ENCODE measurements at regions not wholly inside any gene's neighbourhood (a gene's known extent, or its start where the extent isn't known, plus 50 kb on each side); places are given as distances from the start of the nearest gene placed in this dataset.

GRCh38 chr1:194256010-194256409 is 1069.6 kb upstream of the B3GALT2 start:
- Histone ChIP-seq H3K4me1 (ENCODE audit: control insufficient read depth, insufficient read depth, low read length, poor library complexity, severe bottlenecking) (no peaks in the 10 kb centered on the region), H3K9me3 (ENCODE audit: control insufficient read depth, low read length) (no peaks in the 10 kb centered on the region), H3K4me3 (ENCODE audit: extremely low read depth, insufficient read depth, low read length, poor library complexity, severe bottlenecking) (no peak overlapping the region), H3K36me3 (ENCODE audit: control insufficient read depth, insufficient read depth, low read length) (no peaks in the 10 kb centered on the region), H3K27ac (ENCODE audit: low read depth, low read length, severe bottlenecking) (no peak overlapping the region)
- WGBS, 2 experiments (ENCODE audit: insufficient coverage in 2 of 2) = 80% methylated on average over 1 of the region's 2 CpGs

GRCh38 chr1:194252199-194252598 is 1065.8 kb upstream of the B3GALT2 start:
- H3K4me1 ChIP-seq (ENCODE audit: control insufficient read depth, insufficient read depth, low read length, poor library complexity, severe bottlenecking) = no peaks in the 10 kb centered on the region
- no peak overlapping the region for H3K4me3 ChIP-seq (ENCODE audit: extremely low read depth, insufficient read depth, low read length, poor library complexity, severe bottlenecking)
- no peaks in the 10 kb centered on the region for H3K9me3 ChIP-seq (ENCODE audit: control insufficient read depth, low read length)
- no peaks in the 10 kb centered on the region for H3K36me3 ChIP-seq (ENCODE audit: control insufficient read depth, insufficient read depth, low read length)
- WGBS, 2 experiments (ENCODE audit: insufficient coverage in 2 of 2) = no CpG with 5 or more reads among the region's 1 CpG
- no peak overlapping the region for H3K27ac ChIP-seq (ENCODE audit: low read depth, low read length, severe bottlenecking)

DNA sequence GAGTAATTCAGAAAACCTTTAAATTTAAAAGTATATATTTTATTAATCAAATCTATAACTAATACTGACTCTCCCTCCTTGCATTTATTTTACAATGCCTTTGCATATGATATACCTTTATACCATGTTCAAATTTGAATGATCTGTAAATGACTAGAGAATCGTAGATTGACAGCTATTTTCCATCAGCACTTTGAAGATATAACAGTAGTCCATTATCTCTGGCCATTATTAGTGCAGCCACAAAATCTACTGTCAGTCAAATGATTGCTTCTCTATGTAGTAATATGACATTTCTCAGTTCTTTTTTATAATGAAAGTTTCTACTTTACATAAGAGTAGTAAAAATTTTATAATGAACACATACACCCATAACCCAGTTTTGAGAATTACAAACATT is 1054.8 kb upstream of the B3GALT2 start:
- no CpG with 5 or more reads among the region's 1 CpG for whole genome bisulfite sequencing, 2 experiments (ENCODE audit: insufficient coverage in 2 of 2)
- Histone ChIP-seq H3K27ac (ENCODE audit: low read depth, low read length, severe bottlenecking) (no peak overlapping the region), H3K36me3 (ENCODE audit: control insufficient read depth, insufficient read depth, low read length) (no peaks in the 10 kb centered on the region), H3K4me1 (ENCODE audit: control insufficient read depth, insufficient read depth, low read length, poor library complexity, severe bottlenecking) (no peaks in the 10 kb centered on the region), H3K9me3 (ENCODE audit: control insufficient read depth, low read length) (no peaks in the 10 kb centered on the region), H3K4me3 (ENCODE audit: extremely low read depth, insufficient read depth, low read length, poor library complexity, severe bottlenecking) (no peak overlapping the region)

DNA sequence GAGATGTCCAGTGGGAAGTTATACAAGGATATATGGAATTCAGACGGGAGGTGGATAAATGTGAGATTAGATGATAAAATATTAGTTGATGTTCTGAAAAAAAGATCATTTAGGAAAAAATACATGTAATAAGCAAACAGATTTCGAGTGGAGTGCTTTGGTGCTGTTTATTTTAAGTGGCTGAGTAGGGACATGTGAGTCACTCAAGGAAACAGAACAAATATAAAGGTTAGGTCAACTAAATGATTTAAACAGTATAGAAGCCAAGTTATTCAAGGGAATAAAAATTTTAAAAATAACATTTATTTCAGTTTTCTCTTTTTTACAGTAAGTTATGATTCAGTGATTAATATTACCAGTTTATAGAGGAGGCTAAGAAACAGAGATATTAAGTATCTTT is 1046.7 kb upstream of the B3GALT2 start:
- no peak overlapping the region for H3K27ac ChIP-seq (ENCODE audit: low read depth, low read length, severe bottlenecking)
- H3K4me1 ChIP-seq (ENCODE audit: control insufficient read depth, insufficient read depth, low read length, poor library complexity, severe bottlenecking) = no peaks in the 10 kb centered on the region
- 91 to 100% methylated on average over 1 of the region's 2 CpGs for WGBS, 2 experiments (ENCODE audit: insufficient coverage in 2 of 2)
- H3K9me3 ChIP-seq (ENCODE audit: control insufficient read depth, low read length) = no peaks in the 10 kb centered on the region
- no peak overlapping the region for H3K4me3 ChIP-seq (ENCODE audit: extremely low read depth, insufficient read depth, low read length, poor library complexity, severe bottlenecking)
- H3K36me3 ChIP-seq (ENCODE audit: control insufficient read depth, insufficient read depth, low read length) = no peaks in the 10 kb centered on the region

- no peak overlapping the region for H3K4me3 ChIP-seq (ENCODE audit: extremely low read depth, insufficient read depth, low read length, poor library complexity, severe bottlenecking)
- no peaks in the 10 kb centered on the region for H3K9me3 ChIP-seq (ENCODE audit: control insufficient read depth, low read length)
- 73 to 100% methylated on average over 1 to 2 of the region's 4 CpGs for WGBS, 2 experiments (ENCODE audit: insufficient coverage in 2 of 2)
- no peak overlapping the region for H3K27ac ChIP-seq (ENCODE audit: low read depth, low read length, severe bottlenecking)
- no peaks in the 10 kb centered on the region for H3K4me1 ChIP-seq (ENCODE audit: control insufficient read depth, insufficient read depth, low read length, poor library complexity, severe bottlenecking)
- H3K36me3 ChIP-seq (ENCODE audit: control insufficient read depth, insufficient read depth, low read length) = no peaks in the 10 kb centered on the region
Measured at GRCh38 chr1:194230351-194231144, 1044.1 kb upstream of the B3GALT2 start.

DNA sequence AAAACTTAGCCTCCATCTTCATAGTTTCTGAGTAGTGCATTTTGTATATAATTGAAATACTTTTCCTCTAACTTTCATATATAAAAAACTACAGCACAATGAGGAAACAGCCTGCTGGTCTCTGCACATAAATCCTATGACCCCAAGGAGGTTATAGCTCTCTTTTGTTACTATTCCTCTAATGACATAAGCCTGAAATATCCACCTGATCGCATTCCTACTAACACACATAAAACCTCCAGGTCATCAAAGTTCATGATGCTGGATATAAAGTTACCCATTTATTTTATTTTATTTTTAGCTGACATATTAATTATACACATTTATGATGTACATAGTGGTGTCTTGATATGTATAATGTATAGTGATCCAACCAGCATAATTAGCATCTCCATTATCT is 1042.0 kb upstream of the B3GALT2 start:
- no peaks in the 10 kb centered on the region for H3K4me1 ChIP-seq (ENCODE audit: control insufficient read depth, insufficient read depth, low read length, poor library complexity, severe bottlenecking)
- no peaks in the 10 kb centered on the region for H3K9me3 ChIP-seq (ENCODE audit: control insufficient read depth, low read length)
- H3K27ac ChIP-seq (ENCODE audit: low read depth, low read length, severe bottlenecking) = no peak overlapping the region
- H3K36me3 ChIP-seq (ENCODE audit: control insufficient read depth, insufficient read depth, low read length) = no peaks in the 10 kb centered on the region
- no peak overlapping the region for H3K4me3 ChIP-seq (ENCODE audit: extremely low read depth, insufficient read depth, low read length, poor library complexity, severe bottlenecking)
- WGBS, 2 experiments (ENCODE audit: insufficient coverage in 2 of 2) = no CpG with 5 or more reads among the region's 1 CpG

DNA sequence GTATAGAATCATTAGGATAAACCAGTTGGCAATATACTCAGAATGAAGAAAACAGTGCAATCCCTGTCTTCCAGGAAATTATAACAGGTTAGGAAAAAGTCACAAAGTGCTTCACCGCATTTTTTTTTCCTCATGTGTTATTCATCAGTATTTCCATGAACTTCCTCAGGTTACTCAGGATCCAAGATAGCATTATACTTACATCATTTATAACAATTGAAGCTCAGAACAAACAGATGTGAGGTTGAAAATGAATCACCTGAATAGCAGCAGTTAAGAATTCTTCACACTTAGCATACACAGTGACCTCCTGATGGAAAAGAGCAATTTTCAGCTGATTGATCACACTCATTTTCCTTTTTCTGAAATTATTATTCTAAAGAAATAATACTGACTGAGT is 1040.7 kb upstream of the B3GALT2 start:
- WGBS, 2 experiments (ENCODE audit: insufficient coverage in 2 of 2) = 88 to 100% methylated on average over 1 of the region's 1 CpG
- H3K36me3 ChIP-seq (ENCODE audit: control insufficient read depth, insufficient read depth, low read length) = no peaks in the 10 kb centered on the region
- H3K27ac ChIP-seq (ENCODE audit: low read depth, low read length, severe bottlenecking) = no peak overlapping the region
- H3K4me1 ChIP-seq (ENCODE audit: control insufficient read depth, insufficient read depth, low read length, poor library complexity, severe bottlenecking) = no peaks in the 10 kb centered on the region
- H3K9me3 ChIP-seq (ENCODE audit: control insufficient read depth, low read length) = no peaks in the 10 kb centered on the region
- H3K4me3 ChIP-seq (ENCODE audit: extremely low read depth, insufficient read depth, low read length, poor library complexity, severe bottlenecking) = no peak overlapping the region

GRCh38 chr1:194225821-194226220 is 1039.4 kb upstream of the B3GALT2 start:
- no peaks in the 10 kb centered on the region for H3K4me1 ChIP-seq (ENCODE audit: control insufficient read depth, insufficient read depth, low read length, poor library complexity, severe bottlenecking)
- no peak overlapping the region for H3K4me3 ChIP-seq (ENCODE audit: extremely low read depth, insufficient read depth, low read length, poor library complexity, severe bottlenecking)
- no CpG with 5 or more reads among the region's 2 CpGs for whole genome bisulfite sequencing, 2 experiments (ENCODE audit: insufficient coverage in 2 of 2)
- H3K27ac ChIP-seq (ENCODE audit: low read depth, low read length, severe bottlenecking) = no peak overlapping the region
- no peaks in the 10 kb centered on the region for H3K36me3 ChIP-seq (ENCODE audit: control insufficient read depth, insufficient read depth, low read length)
- no peaks in the 10 kb centered on the region for H3K9me3 ChIP-seq (ENCODE audit: control insufficient read depth, low read length)

GRCh38 chr1:194223596-194223995 is 1037.2 kb upstream of the B3GALT2 start:
- H3K27ac ChIP-seq (ENCODE audit: low read depth, low read length, severe bottlenecking) = no peak overlapping the region
- H3K36me3 ChIP-seq (ENCODE audit: control insufficient read depth, insufficient read depth, low read length) = no peaks in the 10 kb centered on the region
- no peak overlapping the region for H3K4me3 ChIP-seq (ENCODE audit: extremely low read depth, insufficient read depth, low read length, poor library complexity, severe bottlenecking)
- no peaks in the 10 kb centered on the region for H3K9me3 ChIP-seq (ENCODE audit: control insufficient read depth, low read length)
- no peaks in the 10 kb centered on the region for H3K4me1 ChIP-seq (ENCODE audit: control insufficient read depth, insufficient read depth, low read length, poor library complexity, severe bottlenecking)
- no CpG with 5 or more reads among the region's 1 CpG for WGBS, 2 experiments (ENCODE audit: insufficient coverage in 2 of 2)

DNA sequence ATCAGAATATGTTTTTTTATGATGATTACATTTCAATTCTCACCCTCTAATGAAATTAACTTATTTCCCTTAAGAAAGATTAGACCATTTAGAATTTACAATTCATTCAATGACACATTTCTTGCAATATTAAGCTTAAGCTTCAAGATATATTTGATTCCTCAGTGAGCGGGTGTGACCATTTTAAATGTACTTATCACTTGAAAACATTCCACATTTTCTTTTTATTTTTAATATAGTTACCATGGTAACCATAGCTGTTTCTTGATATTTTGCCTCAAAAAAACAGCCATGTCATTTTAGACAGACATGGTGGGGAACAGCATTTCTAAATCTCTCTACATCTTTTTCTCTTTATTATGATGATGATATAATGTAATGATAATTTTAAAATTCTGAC is 1029.0 kb upstream of the B3GALT2 start:
- no peak overlapping the region for H3K27ac ChIP-seq (ENCODE audit: low read depth, low read length, severe bottlenecking)
- WGBS, 2 experiments (ENCODE audit: insufficient coverage in 2 of 2) = no CpG with 5 or more reads among the region's 1 CpG

DNA sequence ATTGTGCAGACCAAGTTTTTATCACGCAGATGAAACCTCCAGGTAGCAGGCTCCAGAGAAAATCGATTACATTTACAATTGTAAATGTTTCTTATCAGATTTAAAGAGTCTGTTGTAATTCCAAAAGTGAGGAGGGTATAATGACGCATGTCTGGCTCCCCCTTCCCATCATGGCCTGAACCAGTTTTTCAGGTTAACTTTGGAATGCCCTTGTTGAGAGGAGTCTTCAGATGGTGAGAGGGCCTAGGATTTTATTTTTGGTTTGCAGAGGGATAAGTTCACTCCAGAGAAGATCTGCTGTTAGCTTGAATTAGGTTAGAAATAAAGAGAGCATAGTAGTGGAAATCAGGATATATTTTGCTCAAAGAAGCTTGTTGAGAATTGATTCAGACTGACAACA is 1028.3 kb upstream of the B3GALT2 start:
- Histone ChIP-seq H3K27ac (ENCODE audit: low read depth, low read length, severe bottlenecking) (no peak overlapping the region), H3K36me3 (ENCODE audit: control insufficient read depth, insufficient read depth, low read length) (no peaks in the 10 kb centered on the region), H3K4me1 (ENCODE audit: control insufficient read depth, insufficient read depth, low read length, poor library complexity, severe bottlenecking) (no peaks in the 10 kb centered on the region), H3K9me3 (ENCODE audit: control insufficient read depth, low read length) (no peaks in the 10 kb centered on the region), H3K4me3 (ENCODE audit: extremely low read depth, insufficient read depth, low read length, poor library complexity, severe bottlenecking) (no peak overlapping the region)
- WGBS, 2 experiments (ENCODE audit: insufficient coverage in 2 of 2) = no CpG with 5 or more reads among the region's 3 CpGs

More for the DNA sequence above, 1029.0 kb upstream of the B3GALT2 start:
- Histone ChIP-seq H3K9me3 (ENCODE audit: control insufficient read depth, low read length) (no peaks in the 10 kb centered on the region), H3K4me3 (ENCODE audit: extremely low read depth, insufficient read depth, low read length, poor library complexity, severe bottlenecking) (no peak overlapping the region), H3K4me1 (ENCODE audit: control insufficient read depth, insufficient read depth, low read length, poor library complexity, severe bottlenecking) (no peaks in the 10 kb centered on the region), H3K36me3 (ENCODE audit: control insufficient read depth, insufficient read depth, low read length) (no peaks in the 10 kb centered on the region)
